HUDEP-2 (cell line): ENCODE measurements at regions not wholly inside any gene's neighbourhood (a gene's known extent, or its start where the extent isn't known, plus 50 kb on each side); places are given as distances from the start of the nearest gene placed in this dataset.
"Not testable (repeated sequence)": the region's sequence is repeated elsewhere in the genome, so short reads cannot be mapped to it uniquely, and the experiment has no call there.

ENCODE experiments used
- DNase-seq, 76 experiments: peaks; one replicate each; lab custom pipeline; 2025; ENCODE audit not compliant: unreplicated experiment in 76 of 76; lab: John Stamatoyannopoulos, UW

GRCh38 chr3:74921676-74922075 is 307.2 kb upstream of the CNTN3 start:
- no peak for DNase-seq

- no peak for DNase-seq
Measured at GRCh38 chr3:74920721-74921350, 306.4 kb upstream of the CNTN3 start.

- DNase-seq, result no peak
Measured at GRCh38 chr3:74916696-74917095, 302.2 kb upstream of the CNTN3 start.

- DNase-seq, result no peak
Measured at GRCh38 chr3:74906181-74906580, 291.7 kb upstream of the CNTN3 start.

GRCh38 chr3:74905478-74905877 is 291.0 kb upstream of the CNTN3 start:
- no peak for DNase-seq

GRCh38 chr3:74904646-74905045 is 290.2 kb upstream of the CNTN3 start:
- DNase-seq, result no peak

GRCh38 chr3:74899796-74900516 is 285.5 kb upstream of the CNTN3 start:
- DNase-seq, result not testable (repeated sequence)

GRCh38 chr3:74897006-74897405 is 282.5 kb upstream of the CNTN3 start:
- DNase-seq, result peak in 1 of 76 experiments; percentile 2

- DNase-seq, result no peak
Measured at GRCh38 chr3:74891312-74891711, 276.9 kb upstream of the CNTN3 start.

- peak in 8 of 76 experiments; percentile 0 to 33 (median 6) for DNase-seq
Measured at GRCh38 chr3:74883690-74884089, 269.2 kb upstream of the CNTN3 start.

GRCh38 chr3:74883222-74883621 is 268.8 kb upstream of the CNTN3 start:
- no peak for DNase-seq

GRCh38 chr3:74880237-74880636 is 265.8 kb upstream of the CNTN3 start:
- no peak for DNase-seq

- DNase-seq, result no peak
Measured at GRCh38 chr3:74866357-74867030, 252.0 kb upstream of the CNTN3 start.

GRCh38 chr3:74862476-74862875 is 248.0 kb upstream of the CNTN3 start:
- peak in 10 of 76 experiments; percentile 1 to 31 (median 8) for DNase-seq

GRCh38 chr3:74861211-74861610 is 246.8 kb upstream of the CNTN3 start:
- DNase-seq, result no peak

GRCh38 chr3:74858086-74858485 is 243.6 kb upstream of the CNTN3 start:
- DNase-seq, result no peak

GRCh38 chr3:74850381-74850780 is 235.9 kb upstream of the CNTN3 start:
- no peak for DNase-seq

GRCh38 chr3:74847093-74847492 is 232.6 kb upstream of the CNTN3 start:
- DNase-seq, result no peak

GRCh38 chr3:74845081-74845480 is 230.6 kb upstream of the CNTN3 start:
- no peak for DNase-seq

- DNase-seq, result no peak
Measured at GRCh38 chr3:74844428-74844827, 230.0 kb upstream of the CNTN3 start.

- no peak for DNase-seq
Measured at GRCh38 chr3:74842649-74843048, 228.2 kb upstream of the CNTN3 start.

- no peak for DNase-seq
Measured at GRCh38 chr3:74842141-74842540, 227.7 kb upstream of the CNTN3 start.
